ENCODE measurements at regions not wholly inside any gene's neighbourhood (a gene's known extent, or its start where the extent isn't known, plus 50 kb on each side); places are given as distances from the start of the nearest gene placed in this dataset.

GRCh38 chr14:103201801-103202200 is 78.5 kb downstream of the TNFAIP2 start:
- BruUV-seq (replicated peaks) = no TSS peak

More at GRCh38 chr14:103201801-103202200, 78.5 kb downstream of the TNFAIP2 start:
- Histone ChIP-seq H3K14ac (replicated peaks; ENCODE audit: low read depth, low read length) (no peak overlapping the region), H3K36me3 (ENCODE audit: control insufficient read depth, insufficient read depth, low read length) (no peaks in the 10 kb centered on the region), H2AK9ac (replicated peaks; ENCODE audit: low read depth, low read length, poor library complexity) (no peak overlapping the region), H3K9ac (ENCODE audit: low read depth, low read length) (no peak overlapping the region), H3K27ac (ENCODE audit: insufficient read depth, low read length) (no peak overlapping the region), H3K4ac (ENCODE audit: low read depth, low read length) (no peak overlapping the region), H3K79me1 (ENCODE audit: low read depth in 1 of 2, low read length in 2 of 2) (no peaks in the 10 kb centered on the region), H2BK5ac (ENCODE audit: low read depth, low read length, poor library complexity, severe bottlenecking) (no peak overlapping the region), H3K4me1 (ENCODE audit: control insufficient read depth, insufficient read depth, low read length) (peaks cover 8% of the 10 kb centered on the region), H2BK120ac (ENCODE audit: low read depth, low read length) (no peak overlapping the region), H3K9me3 (ENCODE audit: control insufficient read depth, insufficient read depth, low read length) (peaks cover 21% of the 10 kb centered on the region), H3K9me1 (ENCODE audit: insufficient read depth, low read length) (no peaks in the 10 kb centered on the region), H3K27me3 (ENCODE audit: control insufficient read depth, insufficient read depth, low read length) (peaks cover 5% of the 10 kb centered on the region), H3K56ac (ENCODE audit: extremely low read depth, insufficient read depth, low read length) (no peak overlapping the region), H2AFZ (replicated peaks; ENCODE audit: low read length, poor library complexity) (no peak overlapping the region), H4K5ac (ENCODE audit: low read depth, low read length) (no peak overlapping the region), H2BK15ac (ENCODE audit: low read depth, low read length) (no peak overlapping the region), H2AK5ac (ENCODE audit: low read depth, low read length) (0 out of 2 replicates have a peak overlapping the region, but pooled peaks have one; percentile 30), H3K18ac (ENCODE audit: low read depth, low read length) (no peak overlapping the region), H2BK20ac (ENCODE audit: low read depth, low read length) (no peak overlapping the region), H4K8ac (ENCODE audit: low read depth in 2 of 2, low read length in 2 of 2) (no peak overlapping the region), H3K4me3 (ENCODE audit: insufficient read depth, low read depth, low read length) (no peak overlapping the region), H4K91ac (ENCODE audit: insufficient read depth, low read depth, low read length) (no peak overlapping the region), H4K20me1 (ENCODE audit: insufficient read depth, low read length) (no peaks in the 10 kb centered on the region; the same call in 1 of the 2 replicates), H3K4me2 (ENCODE audit: low read depth, low read length) (no peak overlapping the region), H3K23ac (ENCODE audit: low read depth, low read length) (no peak overlapping the region)
- TF ChIP-seq RAD21 (IDR thresholded peaks at IDR 0.05; ENCODE audit: low read length) = no peak
- TF ChIP-seq SMC3 (IDR thresholded peaks at IDR 0.05; ENCODE audit: low read depth, low read length) = no peak
- TF ChIP-seq MAZ (IDR thresholded peaks at IDR 0.05; ENCODE audit: borderline replicate concordance, low read depth, low read length) = no peak
- TF ChIP-seq CTCF (conservative IDR thresholded peaks at IDR 0.05; ENCODE audit: low read depth, low read length) = no peak
- no peak for TF ChIP-seq CEBPB (IDR thresholded peaks at IDR 0.05; ENCODE audit: low read depth, low read length)
- TF ChIP-seq NFE2L2 (IDR thresholded peaks at IDR 0.05; ENCODE audit: low read depth, low read length) = no peak
- TF ChIP-seq RCOR1 (IDR thresholded peaks at IDR 0.05; ENCODE audit: insufficient replicate concordance, low read length) = no peak
- no peak for TF ChIP-seq FOS (IDR thresholded peaks at IDR 0.05; ENCODE audit: low read depth, low read length)
- no peak for TF ChIP-seq MXI1 (IDR thresholded peaks at IDR 0.05; ENCODE audit: borderline replicate concordance, low read depth, low read length)
- no peak for TF ChIP-seq MAFK (IDR thresholded peaks at IDR 0.05; ENCODE audit: low read depth, low read length)
- no peak for TF ChIP-seq ELK1 (IDR thresholded peaks at IDR 0.05; ENCODE audit: borderline replicate concordance, low read depth, low read length)
- no peak for TF ChIP-seq CHD1 (IDR thresholded peaks at IDR 0.05; ENCODE audit: low read depth, low read length)
- TF ChIP-seq RFX5 (IDR thresholded peaks at IDR 0.05; ENCODE audit: low read depth, low read length) = no peak
- TF ChIP-seq POLR2A (IDR thresholded peaks at IDR 0.05; ENCODE audit: low read depth, low read length) = no peak
- no peak for TF ChIP-seq USF2 (IDR thresholded peaks at IDR 0.05; ENCODE audit: low read depth, low read length)
- POLR2A ChIA-PET (ENCODE audit: unreplicated experiment) = no interaction called here
- dilution Hi-C loops (cut with HindIII; ENCODE audit: low sequenced_read_pairs, unreplicated experiment) (no loop called here), intact Hi-C loops (cut with micrococcal nuclease) (no loop called here), in situ Hi-C loops (cut with MboI; ENCODE audit: low sequenced_read_pairs) (no loop called here)
- 73% methylated on average over 5 of the region's 6 CpGs; no CpG with 5 or more reads in 1 of the 2 experiments for WGBS, 2 experiments (ENCODE audit: extremely low coverage in 2 of 2, insufficient read length in 1 of 2)
- DNase-seq (no peak), ATAC-seq (ENCODE audit: low read depth) (no peak)
- CTCF ChIA-PET = no interaction called here
